Lower lobe of right lung (tissue), 2 donors: ENCODE measurements at regions not wholly inside any gene's neighbourhood (a gene's known extent, or its start where the extent isn't known, plus 50 kb on each side); places are given as distances from the start of the nearest gene placed in this dataset.

Experiments
- ATAC-seq, 2 donors: fragments of 200-7000 bp; cut with Tn5 transposase; one replicate each; pipeline ENCODE4 v1.9.1; 2020 to 2022; ENCODE audit warnings: mild to moderate bottlenecking in 2 of 2, moderate library complexity in 2 of 2
- DNase-seq: peaks from one replicate; pipeline ENCODE4 v3.0.0-alpha.2; 2020
- H3K27ac ChIP-seq: fragments of 200-600 bp; one replicate; pipeline ENCODE4 v1.8.0; 2022
- H3K27me3 ChIP-seq: fragments of 200-600 bp; one replicate; pipeline ENCODE4 v1.8.0; 2022; ENCODE audit warnings: low read depth
- H3K36me3 ChIP-seq: fragments of 200-600 bp; one replicate; pipeline ENCODE4 v1.8.0; 2022; ENCODE audit warnings: mild to moderate bottlenecking
- H3K4me1 ChIP-seq: fragments of 200-600 bp; one replicate; pipeline ENCODE4 v1.8.0; 2022
- H3K4me3 ChIP-seq: fragments of 200-600 bp; one replicate; pipeline ENCODE4 v1.8.0; 2022; ENCODE audit warnings: mild to moderate bottlenecking
- H3K9me3 ChIP-seq: fragments of 200-600 bp; one replicate; pipeline ENCODE4 v1.8.0; 2022
- CTCF ChIP-seq: fragments of 200-600 bp; IDR thresholded peaks from one replicate; pipeline ENCODE4 v1.8.0; 2022; ENCODE audit warnings: antibody characterized with exemption, mild to moderate bottlenecking
- intact Hi-C: fragments of 100-400 bp; cut with DNase I; formaldehyde crosslinking; loops from one replicate; pipeline ENCODE4 v1.11.0; 2022
- donor health status: DM: no; HTN: yes; CAD: no; lungs with severe emphysema.

- H3K4me1 ChIP-seq, result no peaks in the 10 kb centered on the region
- ATAC-seq (no peak), DNase-seq (no peak)
- H3K4me3 ChIP-seq, result no peak overlapping the region
- H3K27me3 ChIP-seq, result no peaks in the 10 kb centered on the region
- TF ChIP-seq CTCF, result no peak
- intact Hi-C loops, result no loop called here
- H3K27ac ChIP-seq, result no peak overlapping the region
- no peaks in the 10 kb centered on the region for H3K36me3 ChIP-seq
- H3K9me3 ChIP-seq, result no peaks in the 10 kb centered on the region
Observed at GRCh38 chr15:87200149-87200548, 1056.4 kb downstream of the NTRK3 start.

- intact Hi-C loops, result no loop called here
- ATAC-seq, result no peak
Observed at GRCh38 chr15:87197981-87198380, 1058.6 kb downstream of the NTRK3 start.

GRCh38 chr15:87196498-87196897 is 1060.0 kb downstream of the NTRK3 start:
- H3K9me3 ChIP-seq, result no peaks in the 10 kb centered on the region
- DNase-seq (no peak), ATAC-seq (no peak)
- H3K36me3 ChIP-seq, result no peaks in the 10 kb centered on the region
- H3K4me3 ChIP-seq, result no peak overlapping the region
- no peaks in the 10 kb centered on the region for H3K4me1 ChIP-seq
- no peak for TF ChIP-seq CTCF
- intact Hi-C loops, result no loop called here
- no peaks in the 10 kb centered on the region for H3K27me3 ChIP-seq
- no peak overlapping the region for H3K27ac ChIP-seq

More at GRCh38 chr15:87197981-87198380, 1058.6 kb downstream of the NTRK3 start:
- Histone ChIP-seq H3K27me3 (no peaks in the 10 kb centered on the region), H3K9me3 (no peaks in the 10 kb centered on the region), H3K36me3 (no peaks in the 10 kb centered on the region), H3K4me3 (no peak overlapping the region), H3K27ac (no peak overlapping the region), H3K4me1 (no peaks in the 10 kb centered on the region)
- no peak for TF ChIP-seq CTCF
- no peak for DNase-seq

- Histone ChIP-seq H3K9me3 (no peaks in the 10 kb centered on the region), H3K4me1 (no peaks in the 10 kb centered on the region), H3K36me3 (no peaks in the 10 kb centered on the region), H3K4me3 (no peak overlapping the region), H3K27me3 (no peaks in the 10 kb centered on the region), H3K27ac (no peak overlapping the region)
- no peak for DNase-seq
- intact Hi-C loops, result no loop called here
- no peak for ATAC-seq
- no peak for TF ChIP-seq CTCF
Observed at GRCh38 chr15:87193481-87193880, 1063.1 kb downstream of the NTRK3 start.

GRCh38 chr15:87167706-87168105 is 1088.0 kb downstream of the AGBL1 start:
- Histone ChIP-seq H3K36me3 (no peaks in the 10 kb centered on the region), H3K4me3 (no peak overlapping the region), H3K4me1 (no peaks in the 10 kb centered on the region), H3K27me3 (no peaks in the 10 kb centered on the region), H3K27ac (no peak overlapping the region), H3K9me3 (no peaks in the 10 kb centered on the region)
- TF ChIP-seq CTCF, result no peak
- no peak for DNase-seq
- intact Hi-C loops, result no loop called here
- ATAC-seq, result no peak

- no peak for DNase-seq
- Histone ChIP-seq H3K4me3 (no peak overlapping the region), H3K9me3 (no peaks in the 10 kb centered on the region), H3K27ac (no peak overlapping the region), H3K27me3 (no peaks in the 10 kb centered on the region), H3K36me3 (no peaks in the 10 kb centered on the region), H3K4me1 (no peaks in the 10 kb centered on the region)
- TF ChIP-seq CTCF, result no peak
- ATAC-seq, result no peak
- intact Hi-C loops, result no loop called here
Observed at GRCh38 chr15:87167055-87167454, 1087.4 kb downstream of the AGBL1 start.
